Neutrophil (primary cell): ENCODE measurements at regions not wholly inside any gene's neighbourhood (a gene's known extent, or its start where the extent isn't known, plus 50 kb on each side); places are given as distances from the start of the nearest gene placed in this dataset.

ENCODE experiments used
- H3K27ac ChIP-seq: fragments of 200-600 bp; sonication (generic); 2 replicates; pipeline ENCODE4 v1.5.1; 2016; ENCODE audit warnings: mild to moderate bottlenecking, moderate library complexity
- H3K27me3 ChIP-seq: fragments of 200-600 bp; sonication (generic); 2 replicates; pipeline ENCODE4 v1.6.0; 2016; ENCODE audit warnings: mild to moderate bottlenecking
- H3K36me3 ChIP-seq: fragments of 200-600 bp; sonication (generic); 2 replicates; pipeline ENCODE4 v1.5.1; 2017
- H3K4me1 ChIP-seq, 2 experiments: fragments of 200-600 bp in 1 of 2; sonication (generic) in 1 of 2; 1 replicate in 1 of 2; 2 replicates in 1 of 2; pipeline versions ENCODE4 v1.5.1 to v1.6.1; 2013 to 2016; ENCODE audit warnings: low read depth in 1 of 2, low read length in 1 of 2, mild to moderate bottlenecking in 1 of 2, moderate library complexity in 1 of 2; ENCODE audit not compliant: control insufficient read depth in 1 of 2, insufficient read depth in 1 of 2
- H3K4me3 ChIP-seq, 2 experiments: fragments of 200-600 bp in 1 of 2; sonication (generic) in 1 of 2; 1 replicate in 1 of 2; 2 replicates in 1 of 2; pipeline ENCODE4 v1.5.1; 2013 to 2016; ENCODE audit warnings: low read depth in 1 of 2, low read length in 1 of 2, mild to moderate bottlenecking in 1 of 2, moderate library complexity in 1 of 2
- H3K9me3 ChIP-seq: fragments of 200-600 bp; sonication (generic); 2 replicates; pipeline ENCODE4 v1.5.1; 2016
- TF ChIP-seq, protein P1 (sequence below): fragments of 200-600 bp; sonication (generic); IDR thresholded peaks from 2 replicates; pipeline ENCODE4 v1.5.1; 2016; ENCODE audit warnings: antibody characterized with exemption

GRCh38 chr21:35571910-35572309, 488.4 kb downstream of the SETD4 start:
- TF ChIP-seq, protein P1, sequence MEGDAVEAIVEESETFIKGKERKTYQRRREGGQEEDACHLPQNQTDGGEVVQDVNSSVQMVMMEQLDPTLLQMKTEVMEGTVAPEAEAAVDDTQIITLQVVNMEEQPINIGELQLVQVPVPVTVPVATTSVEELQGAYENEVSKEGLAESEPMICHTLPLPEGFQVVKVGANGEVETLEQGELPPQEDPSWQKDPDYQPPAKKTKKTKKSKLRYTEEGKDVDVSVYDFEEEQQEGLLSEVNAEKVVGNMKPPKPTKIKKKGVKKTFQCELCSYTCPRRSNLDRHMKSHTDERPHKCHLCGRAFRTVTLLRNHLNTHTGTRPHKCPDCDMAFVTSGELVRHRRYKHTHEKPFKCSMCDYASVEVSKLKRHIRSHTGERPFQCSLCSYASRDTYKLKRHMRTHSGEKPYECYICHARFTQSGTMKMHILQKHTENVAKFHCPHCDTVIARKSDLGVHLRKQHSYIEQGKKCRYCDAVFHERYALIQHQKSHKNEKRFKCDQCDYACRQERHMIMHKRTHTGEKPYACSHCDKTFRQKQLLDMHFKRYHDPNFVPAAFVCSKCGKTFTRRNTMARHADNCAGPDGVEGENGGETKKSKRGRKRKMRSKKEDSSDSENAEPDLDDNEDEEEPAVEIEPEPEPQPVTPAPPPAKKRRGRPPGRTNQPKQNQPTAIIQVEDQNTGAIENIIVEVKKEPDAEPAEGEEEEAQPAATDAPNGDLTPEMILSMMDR, result no peak
- Histone ChIP-seq H3K27me3 (no peaks in the 10 kb centered on the region), H3K36me3 (no peaks in the 10 kb centered on the region), H3K4me3 (no peak overlapping the region), H3K27ac (no peak overlapping the region), H3K9me3 (no peaks in the 10 kb centered on the region), H3K4me1 (no peaks in the 10 kb centered on the region)

DNA sequence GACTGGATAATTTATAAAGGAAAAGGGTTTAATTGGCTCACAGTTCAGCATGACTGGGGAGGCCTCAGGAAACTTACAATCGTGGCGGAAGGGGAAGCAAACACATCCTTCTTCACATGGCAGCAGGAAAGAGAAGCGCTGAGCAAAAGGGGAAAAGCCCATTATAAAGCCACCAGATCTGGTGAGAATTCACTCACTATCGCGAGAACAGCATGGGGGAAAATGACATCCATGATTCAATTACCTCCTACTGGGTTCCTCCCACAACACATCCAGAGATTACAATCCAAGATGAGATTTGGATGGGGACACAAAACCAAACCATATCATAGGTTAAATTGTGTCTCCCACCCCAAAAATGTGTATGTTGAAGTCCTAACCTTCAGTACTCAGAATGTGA, 491.7 kb downstream of the SETD4 start:
- TF ChIP-seq, protein P1, result no peak
- H3K27ac ChIP-seq, result no peak overlapping the region
- no peaks in the 10 kb centered on the region for H3K36me3 ChIP-seq
- H3K27me3 ChIP-seq, result no peaks in the 10 kb centered on the region
- H3K9me3 ChIP-seq, result no peaks in the 10 kb centered on the region
- no peaks in the 10 kb centered on the region for H3K4me1 ChIP-seq
- no peak overlapping the region for H3K4me3 ChIP-seq

DNA sequence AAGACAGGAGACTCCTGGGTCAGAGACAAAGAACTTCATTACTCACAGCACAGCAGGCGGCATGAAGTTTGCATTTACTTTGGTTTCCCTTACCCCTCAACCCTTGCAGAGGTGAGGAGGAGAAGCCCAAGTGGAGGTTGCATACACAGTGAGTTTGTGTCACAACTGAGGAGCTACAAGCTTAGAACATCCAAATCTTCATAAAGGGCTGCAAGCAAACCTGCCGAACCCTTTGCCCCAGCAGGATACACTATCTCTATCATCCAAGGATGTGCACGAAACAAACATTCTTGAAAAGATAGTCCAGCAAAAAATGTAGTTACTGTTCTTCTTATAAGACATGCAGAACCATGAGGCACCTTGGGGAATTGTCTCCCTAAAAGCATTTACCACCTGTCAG, 493.5 kb downstream of the SETD4 start:
- Histone ChIP-seq H3K4me1 (no peaks in the 10 kb centered on the region), H3K9me3 (no peaks in the 10 kb centered on the region), H3K36me3 (no peaks in the 10 kb centered on the region), H3K27me3 (no peaks in the 10 kb centered on the region), H3K4me3 (no peak overlapping the region), H3K27ac (no peak overlapping the region)
- TF ChIP-seq, protein P1, result no peak

GRCh38 chr21:35565204-35565611, 495.1 kb downstream of the SETD4 start:
- Histone ChIP-seq H3K27ac (no peak overlapping the region), H3K9me3 (no peaks in the 10 kb centered on the region), H3K36me3 (no peaks in the 10 kb centered on the region), H3K4me1 (peaks cover 0 to 6% of the 10 kb centered on the region in 2 experiments), H3K4me3 (no peak overlapping the region), H3K27me3 (no peaks in the 10 kb centered on the region)
- TF ChIP-seq, protein P1, result no peak

GRCh38 chr21:35563885-35564451, 496.4 kb downstream of the SETD4 start:
- TF ChIP-seq, protein P1, result no peak
- no peaks in the 10 kb centered on the region for H3K36me3 ChIP-seq
- peaks cover 0 to 6% of the 10 kb centered on the region in 2 experiments for H3K4me1 ChIP-seq
- H3K27ac ChIP-seq, result no peak overlapping the region
- H3K27me3 ChIP-seq, result no peaks in the 10 kb centered on the region
- no peaks in the 10 kb centered on the region for H3K9me3 ChIP-seq
- H3K4me3 ChIP-seq, result no peak overlapping the region
